GM21529 (cell line): ENCODE measurements at regions not wholly inside any gene's neighbourhood (a gene's known extent, or its start where the extent isn't known, plus 50 kb on each side); places are given as distances from the start of the nearest gene placed in this dataset.

Experiments used
- ATAC-seq: cut with Tn5 transposase; IDR thresholded peaks from one replicate; pipeline ENCODE4 v1.9.1; 2021; ENCODE audit not compliant: unreplicated experiment

DNA sequence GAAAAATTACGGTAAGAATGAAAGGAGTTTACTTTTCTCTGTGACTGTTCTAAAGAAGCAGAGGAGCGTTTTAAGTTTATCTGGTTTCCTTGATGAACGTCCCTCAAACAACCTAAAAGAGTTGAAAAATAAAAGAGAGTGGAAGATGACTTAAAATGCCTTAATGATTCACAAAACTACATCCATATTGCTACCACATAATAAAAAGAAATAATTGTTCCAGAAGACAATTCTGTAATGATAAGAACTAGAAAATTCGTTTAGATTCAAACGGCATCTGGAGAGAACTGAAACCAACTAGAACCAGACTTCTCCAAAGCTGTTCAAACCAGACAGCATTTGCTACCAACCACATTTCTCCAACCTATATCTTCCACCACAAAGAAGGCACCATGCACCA lies 68.1 kb downstream of the TEKT4 start:
- ATAC-seq, result no peak

DNA sequence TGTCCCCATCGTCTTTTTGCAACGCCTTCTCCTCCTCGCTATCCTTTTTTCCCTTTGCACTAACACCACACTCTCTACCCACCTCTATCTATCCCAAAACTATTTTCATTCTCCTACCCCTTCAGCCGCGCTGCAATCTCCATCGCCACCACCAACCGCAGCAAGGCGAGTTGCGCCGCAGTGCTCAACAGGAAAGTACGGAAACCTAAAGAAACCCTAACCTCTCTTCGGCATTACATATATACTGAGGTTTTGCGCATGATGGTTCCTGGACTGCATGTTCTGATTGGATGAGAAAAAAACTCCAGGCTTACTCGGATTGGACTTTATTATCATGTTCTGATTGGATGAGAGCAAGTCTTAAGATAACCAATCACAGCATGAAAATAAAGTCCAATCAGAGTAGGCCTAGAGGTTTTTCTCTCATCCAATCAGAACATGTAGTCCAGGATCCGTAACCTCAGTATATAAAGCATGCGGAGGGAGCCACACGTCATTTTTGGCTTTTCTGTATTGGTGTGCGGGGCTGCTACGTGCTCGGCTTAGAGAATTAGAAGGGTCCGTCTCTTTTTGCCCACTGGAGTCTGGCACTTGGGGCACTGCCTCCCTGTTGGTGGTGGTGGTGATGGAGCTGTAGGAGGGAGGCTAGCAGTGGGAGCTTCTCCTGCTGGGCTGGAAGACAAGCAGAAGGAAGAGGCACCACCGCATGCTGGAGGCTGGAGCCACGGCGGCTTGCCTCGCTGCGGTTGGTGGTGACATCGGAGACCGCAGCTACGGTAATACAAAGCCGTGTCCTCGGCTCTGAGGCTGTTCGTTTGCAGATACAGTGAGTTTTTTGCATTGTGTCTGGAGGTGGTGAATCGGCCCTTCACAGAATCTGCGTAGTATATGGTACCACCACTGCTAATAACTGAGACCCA lies 76.1 kb downstream of the TEKT4 start:
- ATAC-seq, result no peak

DNA sequence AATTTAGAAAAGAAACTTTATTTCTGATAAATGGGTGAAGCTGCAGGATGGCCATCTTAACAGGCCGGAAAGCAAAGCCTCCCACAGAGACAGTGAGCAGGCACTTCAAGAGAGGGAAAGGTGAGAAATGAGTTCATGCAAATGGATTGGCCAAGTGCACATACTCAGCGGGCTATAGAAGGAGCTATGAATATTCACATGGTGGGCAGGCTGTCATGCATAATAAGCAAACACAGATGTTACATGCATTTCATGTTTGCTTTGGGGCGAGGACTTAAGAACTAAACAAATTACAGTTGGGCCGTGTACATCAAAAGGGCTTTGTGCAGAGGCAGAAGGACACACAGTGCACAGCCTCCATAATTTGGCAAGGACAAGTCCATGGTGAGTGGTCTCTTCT lies 69.8 kb upstream of the MAL start:
- no peak for ATAC-seq

DNA sequence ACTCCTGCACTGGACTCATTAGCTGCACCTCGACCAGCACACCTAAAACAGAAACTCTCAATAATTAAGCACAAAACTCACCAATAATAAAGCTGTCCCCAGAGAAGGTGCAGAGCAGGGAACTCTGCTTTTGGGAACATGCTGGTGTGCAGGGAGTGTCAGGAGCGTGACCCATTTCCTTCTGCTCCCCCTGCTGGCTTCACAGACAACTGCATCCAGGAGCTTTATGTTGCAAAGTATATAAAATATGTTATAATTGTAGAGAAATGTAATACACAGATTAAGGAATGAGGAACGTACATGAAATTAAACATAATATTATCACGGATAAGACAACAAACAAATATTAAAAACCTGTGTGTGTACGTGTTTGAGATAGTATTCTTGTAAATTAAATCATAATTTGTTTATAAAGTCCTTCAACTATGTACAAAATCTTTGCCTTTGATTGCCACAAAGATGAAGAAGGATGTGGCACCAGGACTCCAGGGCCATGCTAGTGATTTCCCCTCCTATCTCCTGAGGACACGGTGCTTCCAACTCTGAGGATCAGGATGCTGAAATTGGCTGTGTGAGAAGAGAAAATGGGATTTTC lies 68.6 kb upstream of the MAL start:
- peak; percentile 69 for ATAC-seq

DNA sequence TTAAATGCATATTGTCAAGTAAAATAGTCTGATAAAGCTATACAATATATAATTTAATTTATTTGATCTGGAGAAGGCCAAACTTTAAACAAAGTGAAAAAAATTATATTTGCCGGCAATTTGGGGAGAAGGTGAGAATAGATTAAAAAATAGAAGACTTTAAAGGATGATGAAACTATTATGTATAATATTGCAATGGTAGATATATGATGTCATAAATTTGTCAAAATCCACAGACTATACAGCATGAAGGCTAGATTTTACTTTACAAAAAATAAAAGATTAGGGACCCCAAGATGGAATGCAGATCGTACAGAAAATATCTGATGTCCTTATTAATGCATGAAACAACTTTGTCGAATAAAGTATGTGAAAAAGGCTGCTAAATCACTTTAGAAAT lies 67.3 kb upstream of the MAL start:
- ATAC-seq, result no peak

DNA sequence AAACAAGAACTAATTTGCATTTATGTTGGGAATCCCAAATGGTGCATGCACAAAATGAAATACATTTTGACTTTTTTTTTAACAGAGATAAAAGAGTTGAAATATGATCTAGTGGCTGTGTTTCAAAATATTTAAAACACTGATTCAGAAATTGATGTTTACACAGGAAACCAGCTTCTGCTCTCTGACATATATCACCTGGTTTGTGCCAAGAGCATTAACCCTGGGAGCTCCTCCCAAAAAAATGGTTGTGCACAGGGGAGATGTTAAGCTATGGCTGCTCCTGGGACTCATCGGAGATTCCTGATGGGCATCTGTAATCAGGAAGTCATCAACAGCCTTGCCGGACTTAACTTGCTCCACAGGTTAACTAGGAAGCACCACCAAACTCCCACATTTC lies 65.2 kb upstream of the MAL start:
- no peak for ATAC-seq

DNA sequence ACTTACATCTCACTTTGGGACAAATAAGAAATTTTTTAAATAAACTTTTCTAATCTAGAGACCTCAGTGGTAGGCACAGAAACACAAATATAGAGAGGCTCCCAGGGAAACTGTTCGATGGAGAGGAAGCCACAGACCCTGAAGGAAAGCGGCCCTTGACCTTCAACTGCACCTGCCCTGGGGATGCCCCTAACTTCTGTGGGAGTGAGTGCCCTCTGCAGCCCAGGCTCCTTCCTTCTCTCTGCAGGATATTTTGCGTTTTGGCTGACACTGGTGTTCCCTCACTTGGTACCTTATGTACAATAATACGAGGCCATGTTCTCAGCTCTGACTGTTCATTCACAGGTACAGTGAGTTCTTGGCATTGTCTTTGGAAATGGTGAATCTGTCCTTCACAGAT lies 64.8 kb upstream of the MAL start:
- no peak for ATAC-seq

DNA sequence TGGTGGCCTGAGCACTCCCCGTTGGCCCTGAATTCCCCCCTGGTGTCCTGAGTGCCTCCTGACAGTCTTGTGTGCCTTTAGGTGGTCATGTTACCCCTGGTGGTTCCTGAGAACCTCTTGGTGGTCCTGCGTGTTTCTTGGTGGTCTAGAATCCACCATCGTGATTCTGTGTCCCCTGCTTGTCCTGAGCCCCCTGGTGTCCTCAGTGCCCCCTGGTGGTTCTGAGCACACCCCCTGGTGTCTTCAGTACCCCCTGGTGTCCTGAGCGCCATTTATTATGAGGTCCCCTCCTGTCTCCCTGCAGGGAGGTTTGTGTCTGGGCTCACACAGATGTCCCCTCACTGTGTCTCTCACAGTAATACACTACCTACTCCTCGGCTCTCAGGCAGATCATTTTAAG lies 61.3 kb upstream of the MAL start:
- ATAC-seq, result no peak

DNA sequence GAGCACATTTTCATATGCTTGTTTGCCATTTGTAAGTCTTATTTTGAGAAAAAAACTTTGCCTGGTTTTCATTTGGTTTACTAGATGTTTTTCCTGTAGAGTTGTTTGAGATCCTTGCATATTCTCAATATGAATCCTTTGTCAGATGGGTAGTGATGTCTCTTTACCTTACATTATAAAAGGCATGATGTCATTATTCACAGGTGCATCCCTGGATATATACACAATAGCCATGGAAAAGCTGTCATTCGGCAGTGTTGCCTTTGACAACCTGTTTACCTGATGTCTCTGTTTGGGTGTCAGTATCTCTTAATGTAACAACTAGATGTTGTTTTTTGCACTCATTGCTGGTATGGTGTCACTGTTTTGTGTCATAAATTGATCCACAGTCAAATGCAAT lies 58.8 kb upstream of the MAL start:
- no peak for ATAC-seq

DNA sequence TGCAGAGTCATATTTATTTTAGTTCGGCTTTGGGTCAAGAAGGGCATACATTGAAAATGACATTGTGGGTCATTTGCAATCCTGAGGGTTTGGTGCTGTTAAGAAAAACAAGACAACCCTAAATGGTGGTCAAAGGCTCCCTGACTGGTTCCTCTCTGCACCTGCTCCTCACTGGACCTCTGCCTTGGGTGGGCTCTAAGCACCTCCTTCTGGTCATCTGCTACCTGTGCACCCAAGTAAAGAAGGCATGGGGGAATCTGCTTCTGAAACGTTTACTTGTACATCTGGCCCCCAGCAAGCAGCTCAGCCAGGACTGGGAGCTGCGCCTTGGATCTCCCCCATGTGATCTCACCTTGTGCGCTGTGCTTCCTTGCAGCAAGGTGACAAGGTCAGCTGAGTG lies 55.2 kb upstream of the MAL start:
- ATAC-seq, result no peak
